ENCODE measurements at regions not wholly inside any gene's neighbourhood (a gene's known extent, or its start where the extent isn't known, plus 50 kb on each side); places are given as distances from the start of the nearest gene placed in this dataset.

- Histone ChIP-seq H3K27ac (replicated peaks) (no peak overlapping the region), H3K27me3 (ENCODE audit: insufficient read depth, poor library complexity, severe bottlenecking) (no peaks in the 10 kb centered on the region), H3K4me3 (replicated peaks; ENCODE audit: insufficient read depth, low read length) (no peak overlapping the region)
- TF ChIP-seq, protein P1, sequence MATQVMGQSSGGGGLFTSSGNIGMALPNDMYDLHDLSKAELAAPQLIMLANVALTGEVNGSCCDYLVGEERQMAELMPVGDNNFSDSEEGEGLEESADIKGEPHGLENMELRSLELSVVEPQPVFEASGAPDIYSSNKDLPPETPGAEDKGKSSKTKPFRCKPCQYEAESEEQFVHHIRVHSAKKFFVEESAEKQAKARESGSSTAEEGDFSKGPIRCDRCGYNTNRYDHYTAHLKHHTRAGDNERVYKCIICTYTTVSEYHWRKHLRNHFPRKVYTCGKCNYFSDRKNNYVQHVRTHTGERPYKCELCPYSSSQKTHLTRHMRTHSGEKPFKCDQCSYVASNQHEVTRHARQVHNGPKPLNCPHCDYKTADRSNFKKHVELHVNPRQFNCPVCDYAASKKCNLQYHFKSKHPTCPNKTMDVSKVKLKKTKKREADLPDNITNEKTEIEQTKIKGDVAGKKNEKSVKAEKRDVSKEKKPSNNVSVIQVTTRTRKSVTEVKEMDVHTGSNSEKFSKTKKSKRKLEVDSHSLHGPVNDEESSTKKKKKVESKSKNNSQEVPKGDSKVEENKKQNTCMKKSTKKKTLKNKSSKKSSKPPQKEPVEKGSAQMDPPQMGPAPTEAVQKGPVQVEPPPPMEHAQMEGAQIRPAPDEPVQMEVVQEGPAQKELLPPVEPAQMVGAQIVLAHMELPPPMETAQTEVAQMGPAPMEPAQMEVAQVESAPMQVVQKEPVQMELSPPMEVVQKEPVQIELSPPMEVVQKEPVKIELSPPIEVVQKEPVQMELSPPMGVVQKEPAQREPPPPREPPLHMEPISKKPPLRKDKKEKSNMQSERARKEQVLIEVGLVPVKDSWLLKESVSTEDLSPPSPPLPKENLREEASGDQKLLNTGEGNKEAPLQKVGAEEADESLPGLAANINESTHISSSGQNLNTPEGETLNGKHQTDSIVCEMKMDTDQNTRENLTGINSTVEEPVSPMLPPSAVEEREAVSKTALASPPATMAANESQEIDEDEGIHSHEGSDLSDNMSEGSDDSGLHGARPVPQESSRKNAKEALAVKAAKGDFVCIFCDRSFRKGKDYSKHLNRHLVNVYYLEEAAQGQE (IDR thresholded peaks at IDR 0.05; ENCODE audit: insufficient replicate concordance, low read depth) = no peak
- TF ChIP-seq CTCF (IDR thresholded peaks at IDR 0.05; ENCODE audit: insufficient read depth, low read length) = no peak
- TF ChIP-seq GABPA (IDR thresholded peaks at IDR 0.05; ENCODE audit: low read depth) = no peak
- no peak for TF ChIP-seq SPI1 (IDR thresholded peaks at IDR 0.05; ENCODE audit: borderline replicate concordance, low read depth)
- no peak for TF ChIP-seq POLR2AphosphoS5 (IDR thresholded peaks at IDR 0.05; ENCODE audit: low read depth)
- no peak for DNase-seq (ENCODE audit: low read depth in 1 of 2, low spot score in 1 of 2)
These were observed 151.0 kb downstream of the VEGFA start for GRCh38 chr6:43921039-43921438.

- TF ChIP-seq GABPA (IDR thresholded peaks at IDR 0.05; ENCODE audit: low read depth) (no peak), SPI1 (IDR thresholded peaks at IDR 0.05; ENCODE audit: borderline replicate concordance, low read depth) (no peak), POLR2AphosphoS5 (IDR thresholded peaks at IDR 0.05; ENCODE audit: low read depth) (no peak), CTCF (IDR thresholded peaks at IDR 0.05; ENCODE audit: insufficient read depth, low read length) (no peak)
- TF ChIP-seq, protein P1 (IDR thresholded peaks at IDR 0.05; ENCODE audit: insufficient replicate concordance, low read depth) = no peak
- no peak overlapping the region for H3K27ac ChIP-seq (replicated peaks)
- DNase-seq (ENCODE audit: low read depth in 1 of 2, low spot score in 1 of 2) = no peak
- H3K4me3 ChIP-seq (replicated peaks; ENCODE audit: insufficient read depth, low read length) = no peak overlapping the region
- no peaks in the 10 kb centered on the region for H3K27me3 ChIP-seq (ENCODE audit: insufficient read depth, poor library complexity, severe bottlenecking)
These were observed 149.8 kb downstream of the VEGFA start for GRCh38 chr6:43919774-43920173.

DNA sequence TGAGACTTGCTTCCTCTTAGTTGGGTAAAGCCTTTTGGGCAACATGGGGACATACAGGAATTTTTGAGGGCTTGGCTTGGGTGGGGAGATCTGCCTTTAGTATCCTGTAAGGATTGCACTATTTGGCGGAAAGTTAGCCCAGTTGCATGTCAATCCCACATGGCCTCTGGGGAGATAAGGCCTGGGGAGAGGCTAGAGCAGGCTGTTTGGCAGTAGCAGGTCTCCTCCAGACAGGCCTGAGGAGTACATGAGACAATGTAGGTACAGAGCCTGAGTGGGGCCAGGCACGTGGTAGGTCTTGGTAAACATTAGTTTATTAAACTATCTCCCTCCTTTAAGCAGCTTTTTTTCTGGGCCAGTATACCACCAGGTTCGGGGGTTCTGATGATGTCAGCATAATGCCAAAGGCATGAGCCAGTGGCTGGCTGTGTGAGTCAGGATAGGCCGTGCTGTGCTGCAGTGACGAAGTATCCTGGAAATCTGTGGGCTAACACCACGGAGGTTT is 147.9 kb downstream of the VEGFA start:
- H3K27ac ChIP-seq (replicated peaks) = no peak overlapping the region
- DNase-seq (ENCODE audit: low read depth in 1 of 2, low spot score in 1 of 2) = no peak
- no peak for TF ChIP-seq GABPA (IDR thresholded peaks at IDR 0.05; ENCODE audit: low read depth)
- TF ChIP-seq, protein P1 (IDR thresholded peaks at IDR 0.05; ENCODE audit: insufficient replicate concordance, low read depth) = no peak
- TF ChIP-seq POLR2AphosphoS5 (IDR thresholded peaks at IDR 0.05; ENCODE audit: low read depth) = no peak
- no peak for TF ChIP-seq CTCF (IDR thresholded peaks at IDR 0.05; ENCODE audit: insufficient read depth, low read length)
- no peak for TF ChIP-seq SPI1 (IDR thresholded peaks at IDR 0.05; ENCODE audit: borderline replicate concordance, low read depth)
- H3K27me3 ChIP-seq (ENCODE audit: insufficient read depth, poor library complexity, severe bottlenecking) = no peaks in the 10 kb centered on the region
- H3K4me3 ChIP-seq (replicated peaks; ENCODE audit: insufficient read depth, low read length) = no peak overlapping the region
